NCI-H146 (cell line): ENCODE measurements at regions not wholly inside any gene's neighbourhood (a gene's known extent, or its start where the extent isn't known, plus 50 kb on each side); places are given as distances from the start of the nearest gene placed in this dataset.
"Not testable (repeated sequence)": the region's sequence is repeated elsewhere in the genome, so short reads cannot be mapped to it uniquely, and the experiment has no call there.

ENCODE experiments used
- DNase-seq: peaks from one replicate; lab custom pipeline; 2025; lab: John Stamatoyannopoulos, UW

- DNase-seq: no peak
These were observed 260.2 kb downstream of the SDHAF3 start for GRCh38 chr7:97377713-97378112.

- no peak for DNase-seq
These were observed 264.5 kb downstream of the SDHAF3 start for GRCh38 chr7:97381815-97382554.

GRCh38 chr7:97390052-97390451, 272.6 kb downstream of the SDHAF3 start:
- no peak for DNase-seq

- no peak for DNase-seq
These were observed 273.6 kb downstream of the SDHAF3 start for GRCh38 chr7:97390915-97391593.

- no peak for DNase-seq
These were observed 283.9 kb downstream of the SDHAF3 start for GRCh38 chr7:97401398-97401797.

GRCh38 chr7:97405835-97406234, 288.3 kb downstream of the SDHAF3 start:
- no peak for DNase-seq

GRCh38 chr7:97407106-97407505, 289.6 kb downstream of the SDHAF3 start:
- no peak for DNase-seq

GRCh38 chr7:97409346-97409745, 291.8 kb downstream of the SDHAF3 start:
- DNase-seq: no peak

GRCh38 chr7:97418312-97418711, 300.8 kb downstream of the SDHAF3 start:
- no peak for DNase-seq

- DNase-seq: no peak
These were observed 302.4 kb downstream of the SDHAF3 start for GRCh38 chr7:97419898-97420297.

- DNase-seq: no peak
These were observed 303.9 kb downstream of the SDHAF3 start for GRCh38 chr7:97421307-97421930.

GRCh38 chr7:97422046-97422445, 304.5 kb downstream of the SDHAF3 start:
- no peak for DNase-seq

- DNase-seq: no peak
These were observed 301.9 kb upstream of the TAC1 start for GRCh38 chr7:97430006-97430405.

- DNase-seq: no peak
These were observed 292.2 kb upstream of the TAC1 start for GRCh38 chr7:97439637-97440214.

- DNase-seq: no peak
These were observed 285.5 kb upstream of the TAC1 start for GRCh38 chr7:97446361-97446760.

- DNase-seq: not testable (repeated sequence)
These were observed 282.4 kb upstream of the TAC1 start for GRCh38 chr7:97449448-97449847.

- no peak for DNase-seq
These were observed 281.4 kb upstream of the TAC1 start for GRCh38 chr7:97450516-97450915.

GRCh38 chr7:97454636-97455035, 277.2 kb upstream of the TAC1 start:
- DNase-seq: no peak

- no peak for DNase-seq
These were observed 274.8 kb upstream of the TAC1 start for GRCh38 chr7:97457054-97457453.

- DNase-seq: no peak
These were observed 271.5 kb upstream of the TAC1 start for GRCh38 chr7:97460433-97460832.

GRCh38 chr7:97461596-97461995, 270.3 kb upstream of the TAC1 start:
- DNase-seq: no peak

- no peak for DNase-seq
These were observed 265.8 kb upstream of the TAC1 start for GRCh38 chr7:97466071-97466470.
